ENCODE measurements at regions not wholly inside any gene's neighbourhood (a gene's known extent, or its start where the extent isn't known, plus 50 kb on each side); places are given as distances from the start of the nearest gene placed in this dataset.

DNA sequence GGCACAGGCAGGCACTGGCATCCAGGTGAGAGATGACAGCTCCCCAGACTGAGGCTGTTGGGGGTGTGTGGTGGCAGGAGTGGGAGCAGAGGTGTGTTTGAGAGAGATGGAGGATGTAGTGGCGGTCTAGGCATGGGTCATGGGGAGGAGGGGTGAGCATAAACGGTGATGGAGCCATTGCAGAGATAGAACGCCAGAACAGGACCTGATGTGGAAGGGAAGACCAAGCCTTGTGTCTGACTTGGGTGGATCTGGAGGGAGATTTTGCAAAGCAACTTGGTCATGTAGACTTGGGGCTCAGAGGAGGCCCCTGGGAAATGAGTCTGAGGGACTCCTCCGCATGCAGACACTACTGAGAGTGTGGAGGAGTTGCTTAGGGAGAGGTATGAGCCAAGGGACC is 50.0 kb upstream of the CLDN5 start:
- no peak for DNase-seq

GRCh38 chr22:19576460-19577421 is 52.5 kb upstream of the CLDN5 start:
- peak; percentile 71 for DNase-seq

DNA sequence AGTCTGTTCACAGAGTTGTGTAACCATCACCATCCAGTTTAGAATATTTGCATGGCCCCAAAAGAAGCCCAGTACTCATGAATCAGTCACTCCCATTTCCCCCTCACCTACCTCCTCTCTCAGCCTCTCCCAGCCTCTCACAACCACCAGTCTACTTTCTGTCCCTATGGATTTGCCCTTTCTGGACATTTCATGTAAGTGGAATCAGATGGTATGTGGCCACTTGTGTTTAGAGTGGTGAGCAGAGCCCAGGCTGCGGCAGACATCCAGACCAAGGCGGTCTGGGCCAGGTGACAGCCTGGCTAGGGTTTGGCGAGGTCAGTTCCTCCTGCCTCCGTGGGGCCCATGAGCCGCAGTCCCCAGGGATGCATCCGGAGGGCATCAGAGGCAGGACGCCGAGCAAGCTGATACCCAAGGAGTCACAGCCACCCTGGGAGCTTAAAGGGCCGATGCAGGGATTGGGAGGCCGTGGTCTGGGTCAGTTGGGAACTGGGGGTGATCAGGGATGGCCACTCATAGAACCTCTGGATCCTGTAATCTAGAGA is 53.3 kb upstream of the CLDN5 start:
- DNase-seq, result no peak

DNA sequence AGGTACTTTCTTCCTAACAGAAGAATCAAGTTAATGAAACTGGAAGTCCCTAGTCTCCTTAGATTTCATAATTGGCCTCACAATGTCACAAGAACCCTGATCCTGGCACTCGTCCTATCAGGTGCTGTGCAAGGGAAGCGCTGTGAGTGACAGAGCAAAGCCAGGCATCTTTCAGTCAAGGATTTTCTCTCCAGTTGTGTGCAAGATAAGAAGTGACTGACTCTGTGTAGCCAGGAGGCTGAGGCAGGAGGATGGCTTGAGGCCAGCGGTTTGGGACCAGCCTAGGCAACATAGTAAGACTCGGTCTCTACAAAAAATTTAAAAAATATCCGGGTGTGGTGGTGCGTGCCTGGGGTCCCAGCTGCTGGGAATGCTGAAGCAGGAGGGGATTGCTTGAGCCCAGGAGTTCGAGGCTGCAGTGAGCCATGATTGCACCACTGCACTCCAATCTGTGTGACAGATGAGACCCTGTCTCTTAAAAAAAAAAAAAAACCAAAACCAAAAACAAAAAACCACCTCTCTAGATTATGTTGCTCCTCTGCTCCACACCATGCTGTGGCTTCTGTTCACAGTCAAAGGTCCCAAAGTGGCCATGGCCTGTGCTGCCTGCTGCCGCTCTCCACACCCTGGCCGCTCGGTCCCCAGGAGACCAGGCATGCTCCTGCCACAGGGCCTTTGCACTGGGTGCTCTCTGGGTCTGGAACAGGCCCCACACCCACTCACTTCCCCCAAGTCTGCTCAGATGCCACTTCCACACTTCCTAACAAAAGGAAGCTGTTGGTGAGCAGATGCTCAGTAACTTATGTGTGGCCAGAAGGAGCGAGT is 54.2 kb upstream of the CLDN5 start:
- peak; percentile 59 for DNase-seq

- peak; percentile 59 for DNase-seq
Measured at GRCh38 chr22:19579115-19579811, 55.1 kb upstream of the CLDN5 start.

DNA sequence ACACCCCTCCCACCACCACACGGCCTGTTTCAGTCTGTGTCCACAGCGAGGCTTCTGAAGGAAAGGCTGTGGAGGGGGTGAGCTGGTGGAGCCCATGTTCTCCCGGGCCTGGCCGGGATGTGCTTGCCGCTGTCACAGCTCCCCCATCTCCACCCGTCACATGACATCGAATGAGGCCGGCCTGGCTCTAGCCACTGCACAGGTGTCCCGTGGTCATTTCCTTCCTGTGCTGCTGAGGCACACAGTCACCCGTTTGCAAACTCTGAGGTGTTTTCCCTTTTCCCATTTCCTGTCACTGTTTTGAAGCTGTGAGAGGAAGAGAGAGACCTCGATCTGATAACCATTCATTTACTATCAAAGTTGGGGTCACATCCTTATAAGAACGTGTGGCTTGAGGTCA is 55.7 kb upstream of the CLDN5 start:
- peak; percentile 21 for DNase-seq

GRCh38 chr22:19580291-19580890 is 56.2 kb upstream of the CLDN5 start:
- no peak for DNase-seq

- DNase-seq, result no peak
Measured at GRCh38 chr22:19582033-19582693, 58.0 kb upstream of the CLDN5 start.

- no peak for DNase-seq
Measured at GRCh38 chr22:19586922-19587684, 62.9 kb upstream of the CLDN5 start.

DNA sequence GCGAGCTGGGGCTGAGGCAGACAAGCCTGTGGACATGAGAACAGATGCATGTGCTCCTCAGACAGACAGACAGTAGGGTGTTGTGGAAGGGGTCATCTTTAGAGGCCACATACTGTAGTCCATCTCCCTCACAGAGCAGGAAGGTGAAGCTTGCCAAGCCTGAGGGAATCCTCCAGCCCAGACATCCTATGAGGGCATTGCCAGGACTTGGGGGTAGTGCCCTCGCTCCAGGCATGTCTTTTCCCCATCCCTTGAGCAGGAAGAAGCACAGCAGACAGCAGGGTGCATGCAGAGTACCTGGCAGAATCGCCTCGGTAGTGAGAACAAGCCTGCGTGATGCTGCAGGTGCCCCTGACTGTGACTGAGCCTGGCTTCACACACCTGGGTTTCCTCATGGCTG is 66.5 kb upstream of the CLDN5 start:
- no peak for DNase-seq

- no peak for DNase-seq
Measured at GRCh38 chr22:19591568-19591967, 67.4 kb upstream of the CLDN5 start.

DNA sequence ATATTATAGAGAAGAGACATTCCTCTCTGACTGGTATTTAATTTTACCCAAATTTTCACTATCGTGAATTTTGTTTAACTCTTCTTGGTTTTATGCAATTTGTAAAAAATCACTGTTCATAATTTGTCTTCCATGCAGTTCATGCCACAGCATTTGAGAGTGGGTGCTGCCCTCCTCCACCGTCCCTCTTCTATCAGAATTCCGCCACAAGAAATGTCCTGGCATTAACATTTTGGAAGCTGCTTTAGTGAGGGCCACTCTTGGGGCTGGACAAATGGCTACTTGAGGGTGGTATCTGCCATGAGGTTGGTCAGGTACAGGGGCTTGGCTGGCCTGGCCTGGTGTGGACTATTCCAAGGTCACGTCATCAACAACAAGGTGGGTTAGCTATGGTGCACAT is 68.3 kb upstream of the CLDN5 start:
- no peak for DNase-seq

- DNase-seq, result no peak
Measured at GRCh38 chr22:19593991-19594569, 69.9 kb upstream of the CLDN5 start.

DNA sequence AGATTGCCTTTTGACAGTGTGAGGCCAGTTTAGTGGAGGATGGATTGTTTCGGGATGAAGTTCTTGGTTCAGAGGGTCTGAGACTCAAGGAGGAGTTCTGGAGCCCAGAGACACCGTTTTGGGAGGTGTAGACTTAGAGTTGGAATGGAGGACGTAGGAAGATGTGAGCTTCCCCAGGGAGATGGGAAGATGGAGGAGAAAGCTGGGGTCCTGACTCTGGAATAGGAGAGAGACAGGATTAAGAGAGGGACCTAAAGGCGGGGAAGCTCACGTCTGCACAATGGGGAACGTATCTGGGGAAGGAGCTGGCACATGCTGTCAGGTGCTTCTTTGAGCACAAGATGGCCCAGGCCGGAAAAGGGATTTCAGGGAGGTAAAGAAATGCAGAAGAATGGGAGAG is 71.3 kb upstream of the CLDN5 start:
- no peak for DNase-seq

- no peak for DNase-seq
Measured at GRCh38 chr22:19596680-19597398, 72.6 kb upstream of the CLDN5 start.

DNA sequence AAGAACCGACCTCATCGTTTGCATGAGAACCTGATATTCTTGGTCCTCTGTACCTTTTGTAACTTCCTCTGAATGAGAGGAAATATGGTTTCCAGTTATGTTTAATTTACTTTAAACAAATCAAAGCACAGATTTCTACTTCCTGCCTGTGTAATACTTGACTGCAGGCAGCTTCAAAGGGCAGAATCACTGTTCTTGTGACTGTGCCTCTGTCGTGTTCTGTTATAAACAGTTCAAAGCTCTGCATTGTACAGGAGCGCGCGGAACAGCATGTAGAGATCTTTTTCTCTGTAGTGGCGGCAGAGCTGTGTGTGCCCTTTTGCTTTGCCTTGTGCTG is 73.2 kb upstream of the CLDN5 start:
- DNase-seq, result no peak

DNA sequence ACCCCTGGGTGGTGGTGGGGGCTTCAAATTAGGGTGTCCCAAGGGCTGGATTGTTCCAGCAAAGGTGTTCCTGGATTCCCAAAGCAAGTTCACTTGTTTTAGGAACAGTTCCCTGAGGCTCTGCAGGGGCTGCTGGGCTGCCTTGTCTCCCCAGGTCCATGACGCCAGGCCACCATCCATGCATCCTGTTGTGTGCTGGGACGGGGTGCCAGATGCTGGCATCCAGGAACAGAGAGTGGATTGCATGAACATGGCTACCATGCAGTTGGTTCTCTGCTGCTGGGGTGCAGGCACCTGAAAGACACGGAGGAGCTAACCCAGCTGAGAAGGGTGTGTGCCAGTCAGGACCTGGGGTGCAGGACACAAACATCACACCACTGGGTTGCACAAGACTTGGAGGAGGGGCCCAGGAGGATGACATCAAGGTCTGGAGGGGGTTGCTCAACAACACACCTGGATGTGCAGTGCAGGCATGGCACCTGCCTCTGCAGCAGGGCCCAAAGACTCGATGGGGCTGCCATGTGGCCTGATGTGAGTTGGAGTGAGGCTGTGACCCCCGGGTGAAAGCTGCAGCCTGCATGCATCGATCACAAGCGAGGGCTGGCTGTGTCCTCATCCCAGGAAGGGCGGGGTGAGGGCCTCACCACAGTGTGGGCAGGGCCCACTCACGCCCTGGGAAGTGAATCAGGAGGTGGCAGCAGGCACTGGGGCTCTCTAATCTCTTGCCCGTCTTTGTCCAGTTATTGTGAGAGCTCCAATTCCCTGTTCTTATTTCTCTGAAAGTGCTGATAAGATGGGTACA is 74.0 kb upstream of the CLDN5 start:
- DNase-seq, result peak; percentile 78

GRCh38 chr22:19599004-19599403 is 74.8 kb upstream of the CLDN5 start:
- no peak for DNase-seq

GRCh38 chr22:19599626-19600243 is 75.5 kb upstream of the CLDN5 start:
- no peak for DNase-seq
